ENCODE measurements at regions not wholly inside any gene's neighbourhood (a gene's known extent, or its start where the extent isn't known, plus 50 kb on each side); places are given as distances from the start of the nearest gene placed in this dataset.

- TF ChIP-seq CTCF (IDR thresholded peaks at IDR 0.05) (no peak), POLR2A (IDR thresholded peaks at IDR 0.05) (no peak)
Measured at GRCh38 chr20:51939259-51939585, 136.9 kb upstream of the SALL4 start.

Measured in testis (tissue), 2 donors.